HepG2 (cell line): ENCODE measurements at regions not wholly inside any gene's neighbourhood (a gene's known extent, or its start where the extent isn't known, plus 50 kb on each side); places are given as distances from the start of the nearest gene placed in this dataset.

Experiments
- ATAD3A ChIP-seq: sonication (generic); formaldehyde crosslinking; IDR thresholded peaks from 2 replicates; pipeline ENCODE4 v1.4.0; 2020; ENCODE audit warnings: missing genetic modification reagents
- EED ChIP-seq: sonication (generic); formaldehyde crosslinking; IDR thresholded peaks from 2 replicates; pipeline ENCODE4 v1.5.0; 2020; ENCODE audit warnings: mild to moderate bottlenecking, missing genetic modification reagents
- GTF3A ChIP-seq: sonication (generic); formaldehyde crosslinking; conservative IDR thresholded peaks from 2 replicates; pipeline ENCODE4 v1.4.0; 2020; ENCODE audit warnings: mild to moderate bottlenecking, missing genetic modification reagents
- HNRNPL ChIP-seq: fragments of 200-400 bp; formaldehyde crosslinking; IDR thresholded peaks from 2 replicates; pipeline ENCODE4 v1.6.1; 2017; ENCODE audit warnings: mild to moderate bottlenecking, low read depth, low read length
- KLF12 ChIP-seq: sonication (generic); formaldehyde crosslinking; IDR thresholded peaks from 2 replicates; pipeline ENCODE4 v1.4.0; 2020; ENCODE audit warnings: missing genetic modification reagents, borderline replicate concordance
- LCORL ChIP-seq, 2 experiments: fragments of 450-650 bp in 1 of 2; sonication (generic) in 1 of 2; formaldehyde crosslinking in 1 of 2; IDR thresholded peaks; 2 replicates each; pipeline versions ENCODE4 v1.5.0 to v1.6.1; 2017 to 2020; ENCODE audit warnings: antibody characterized with exemption in 1 of 2, missing genetic modification reagents in 1 of 2
- MIER3 ChIP-seq: IDR thresholded peaks from 2 replicates; pipeline ENCODE4 v1.6.1; 2016; ENCODE audit warnings: missing compliant biosample characterization, borderline replicate concordance
- NFYC ChIP-seq: IDR thresholded peaks from 2 replicates; pipeline ENCODE4 v1.6.1; 2016; ENCODE audit warnings: missing genetic modification reagents, missing compliant biosample characterization
- RFXAP ChIP-seq: sonication (generic); formaldehyde crosslinking; IDR thresholded peaks from 2 replicates; pipeline ENCODE4 v1.4.0; 2020; ENCODE audit warnings: missing genetic modification reagents, borderline replicate concordance
- SAFB2 ChIP-seq: sonication (generic); formaldehyde crosslinking; IDR thresholded peaks from 2 replicates; pipeline ENCODE4 v1.5.1; 2020; ENCODE audit warnings: missing genetic modification reagents, low read depth, mild to moderate bottlenecking, borderline replicate concordance
- SRSF9 ChIP-seq: fragments of 200-400 bp; formaldehyde crosslinking; IDR thresholded peaks from 2 replicates; pipeline ENCODE4 v1.6.1; 2018; ENCODE audit warnings: borderline replicate concordance, mild to moderate bottlenecking, low read depth, low read length; ENCODE audit not compliant: insufficient read depth, poor library complexity, severe bottlenecking
- TRIM24 ChIP-seq: sonication (generic); formaldehyde crosslinking; IDR thresholded peaks from 2 replicates; pipeline ENCODE4 v1.8.0; 2022; ENCODE audit warnings: mild to moderate bottlenecking, missing genetic modification reagents
- ZFY ChIP-seq: sonication (generic); formaldehyde crosslinking; IDR thresholded peaks from 2 replicates; pipeline ENCODE4 v1.4.0; 2020; ENCODE audit warnings: missing genetic modification reagents
- ZNF329 ChIP-seq: sonication (generic); formaldehyde crosslinking; IDR thresholded peaks from 2 replicates; pipeline ENCODE4 v1.9.0; 2021; ENCODE audit warnings: low read depth, mild to moderate bottlenecking, missing genetic modification reagents
- ZNF335 ChIP-seq: sonication (generic); formaldehyde crosslinking; IDR thresholded peaks from 2 replicates; pipeline ENCODE4 v1.4.0; 2020; ENCODE audit warnings: missing genetic modification reagents
- ZNF614 ChIP-seq: IDR thresholded peaks from 2 replicates; pipeline ENCODE4 v1.6.1; 2018; ENCODE audit warnings: missing biosample characterization, missing genetic modification reagents, inconsistent platforms, borderline replicate concordance
- ZNF678 ChIP-seq: sonication (generic); formaldehyde crosslinking; IDR thresholded peaks from 2 replicates; pipeline ENCODE4 v1.4.0; 2020; ENCODE audit warnings: mild to moderate bottlenecking, missing genetic modification reagents
- ZNF816 ChIP-seq: sonication (generic); formaldehyde crosslinking; IDR thresholded peaks from 2 replicates; pipeline ENCODE4 v1.8.0; 2022; ENCODE audit warnings: missing genetic modification reagents, mild to moderate bottlenecking, borderline replicate concordance
- ZSCAN30 ChIP-seq: sonication (generic); formaldehyde crosslinking; IDR thresholded peaks from 2 replicates; pipeline ENCODE4 v1.5.0; 2020; ENCODE audit warnings: mild to moderate bottlenecking, missing genetic modification reagents
- TF ChIP-seq, protein P1 (sequence below): sonication (generic); formaldehyde crosslinking; IDR thresholded peaks from 2 replicates; pipeline ENCODE4 v1.4.0; 2020; ENCODE audit warnings: missing genetic modification reagents, borderline replicate concordance
- TF ChIP-seq, protein P2 (sequence below): sonication (generic); formaldehyde crosslinking; IDR thresholded peaks from 2 replicates; pipeline ENCODE4 v1.4.0; 2020; ENCODE audit warnings: missing genetic modification reagents, borderline replicate concordance

DNA sequence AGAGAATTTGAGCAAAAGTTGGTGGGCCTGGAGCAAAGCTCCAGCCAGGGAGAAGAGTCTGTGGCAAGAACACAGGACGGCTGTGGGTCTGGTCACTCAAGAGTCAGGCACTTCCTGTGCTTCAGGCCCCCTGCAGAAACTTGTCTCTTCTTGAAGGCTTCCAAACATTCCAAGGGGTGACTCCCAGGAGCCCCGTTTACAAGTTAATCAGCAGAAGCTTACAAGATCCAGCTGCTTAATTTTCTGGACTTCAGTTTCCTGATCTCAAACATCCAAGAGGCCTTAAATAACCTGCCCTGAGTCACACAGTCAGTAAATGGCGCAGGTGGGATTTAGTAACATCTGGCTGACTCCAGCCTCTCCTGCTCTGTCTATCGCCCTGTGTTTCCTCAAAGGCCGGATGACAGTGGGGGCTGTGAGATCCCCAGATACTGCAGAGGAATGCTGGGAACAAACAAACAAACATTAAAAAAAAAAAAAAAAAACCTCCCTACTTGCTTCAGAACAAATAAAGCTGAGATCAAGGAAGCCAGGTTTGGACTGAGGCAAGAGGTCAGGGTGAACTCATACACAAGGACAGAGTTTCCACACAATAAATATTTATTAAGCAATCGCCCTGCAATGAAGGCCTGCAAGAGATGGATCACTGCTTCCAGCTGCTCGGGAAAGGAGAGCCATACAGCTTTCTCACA, 175.4 kb upstream of the RFC3 start (continued):
- no peak for TF ChIP-seq ZNF335
- TF ChIP-seq, protein P1, sequence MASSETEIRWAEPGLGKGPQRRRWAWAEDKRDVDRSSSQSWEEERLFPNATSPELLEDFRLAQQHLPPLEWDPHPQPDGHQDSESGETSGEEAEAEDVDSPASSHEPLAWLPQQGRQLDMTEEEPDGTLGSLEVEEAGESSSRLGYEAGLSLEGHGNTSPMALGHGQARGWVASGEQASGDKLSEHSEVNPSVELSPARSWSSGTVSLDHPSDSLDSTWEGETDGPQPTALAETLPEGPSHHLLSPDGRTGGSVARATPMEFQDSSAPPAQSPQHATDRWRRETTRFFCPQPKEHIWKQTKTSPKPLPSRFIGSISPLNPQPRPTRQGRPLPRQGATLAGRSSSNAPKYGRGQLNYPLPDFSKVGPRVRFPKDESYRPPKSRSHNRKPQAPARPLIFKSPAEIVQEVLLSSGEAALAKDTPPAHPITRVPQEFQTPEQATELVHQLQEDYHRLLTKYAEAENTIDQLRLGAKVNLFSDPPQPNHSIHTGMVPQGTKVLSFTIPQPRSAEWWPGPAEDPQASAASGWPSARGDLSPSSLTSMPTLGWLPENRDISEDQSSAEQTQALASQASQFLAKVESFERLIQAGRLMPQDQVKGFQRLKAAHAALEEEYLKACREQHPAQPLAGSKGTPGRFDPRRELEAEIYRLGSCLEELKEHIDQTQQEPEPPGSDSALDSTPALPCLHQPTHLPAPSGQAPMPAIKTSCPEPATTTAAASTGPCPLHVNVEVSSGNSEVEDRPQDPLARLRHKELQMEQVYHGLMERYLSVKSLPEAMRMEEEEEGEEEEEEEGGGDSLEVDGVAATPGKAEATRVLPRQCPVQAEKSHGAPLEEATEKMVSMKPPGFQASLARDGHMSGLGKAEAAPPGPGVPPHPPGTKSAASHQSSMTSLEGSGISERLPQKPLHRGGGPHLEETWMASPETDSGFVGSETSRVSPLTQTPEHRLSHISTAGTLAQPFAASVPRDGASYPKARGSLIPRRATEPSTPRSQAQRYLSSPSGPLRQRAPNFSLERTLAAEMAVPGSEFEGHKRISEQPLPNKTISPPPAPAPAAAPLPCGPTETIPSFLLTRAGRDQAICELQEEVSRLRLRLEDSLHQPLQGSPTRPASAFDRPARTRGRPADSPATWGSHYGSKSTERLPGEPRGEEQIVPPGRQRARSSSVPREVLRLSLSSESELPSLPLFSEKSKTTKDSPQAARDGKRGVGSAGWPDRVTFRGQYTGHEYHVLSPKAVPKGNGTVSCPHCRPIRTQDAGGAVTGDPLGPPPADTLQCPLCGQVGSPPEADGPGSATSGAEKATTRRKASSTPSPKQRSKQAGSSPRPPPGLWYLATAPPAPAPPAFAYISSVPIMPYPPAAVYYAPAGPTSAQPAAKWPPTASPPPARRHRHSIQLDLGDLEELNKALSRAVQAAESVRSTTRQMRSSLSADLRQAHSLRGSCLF (CRISPR knock-in tag): no peak
- TF ChIP-seq SAFB2 (CRISPR knock-in tag): peak; percentile 13; the same call in 1 of the 2 replicates
- TF ChIP-seq ZNF614: peak; percentile 66; the same call in 1 of the 2 replicates
- TF ChIP-seq RFXAP (CRISPR knock-in tag): no peak
- peak; percentile 40 for TF ChIP-seq ZFY (CRISPR knock-in tag)
- TF ChIP-seq, protein P2, sequence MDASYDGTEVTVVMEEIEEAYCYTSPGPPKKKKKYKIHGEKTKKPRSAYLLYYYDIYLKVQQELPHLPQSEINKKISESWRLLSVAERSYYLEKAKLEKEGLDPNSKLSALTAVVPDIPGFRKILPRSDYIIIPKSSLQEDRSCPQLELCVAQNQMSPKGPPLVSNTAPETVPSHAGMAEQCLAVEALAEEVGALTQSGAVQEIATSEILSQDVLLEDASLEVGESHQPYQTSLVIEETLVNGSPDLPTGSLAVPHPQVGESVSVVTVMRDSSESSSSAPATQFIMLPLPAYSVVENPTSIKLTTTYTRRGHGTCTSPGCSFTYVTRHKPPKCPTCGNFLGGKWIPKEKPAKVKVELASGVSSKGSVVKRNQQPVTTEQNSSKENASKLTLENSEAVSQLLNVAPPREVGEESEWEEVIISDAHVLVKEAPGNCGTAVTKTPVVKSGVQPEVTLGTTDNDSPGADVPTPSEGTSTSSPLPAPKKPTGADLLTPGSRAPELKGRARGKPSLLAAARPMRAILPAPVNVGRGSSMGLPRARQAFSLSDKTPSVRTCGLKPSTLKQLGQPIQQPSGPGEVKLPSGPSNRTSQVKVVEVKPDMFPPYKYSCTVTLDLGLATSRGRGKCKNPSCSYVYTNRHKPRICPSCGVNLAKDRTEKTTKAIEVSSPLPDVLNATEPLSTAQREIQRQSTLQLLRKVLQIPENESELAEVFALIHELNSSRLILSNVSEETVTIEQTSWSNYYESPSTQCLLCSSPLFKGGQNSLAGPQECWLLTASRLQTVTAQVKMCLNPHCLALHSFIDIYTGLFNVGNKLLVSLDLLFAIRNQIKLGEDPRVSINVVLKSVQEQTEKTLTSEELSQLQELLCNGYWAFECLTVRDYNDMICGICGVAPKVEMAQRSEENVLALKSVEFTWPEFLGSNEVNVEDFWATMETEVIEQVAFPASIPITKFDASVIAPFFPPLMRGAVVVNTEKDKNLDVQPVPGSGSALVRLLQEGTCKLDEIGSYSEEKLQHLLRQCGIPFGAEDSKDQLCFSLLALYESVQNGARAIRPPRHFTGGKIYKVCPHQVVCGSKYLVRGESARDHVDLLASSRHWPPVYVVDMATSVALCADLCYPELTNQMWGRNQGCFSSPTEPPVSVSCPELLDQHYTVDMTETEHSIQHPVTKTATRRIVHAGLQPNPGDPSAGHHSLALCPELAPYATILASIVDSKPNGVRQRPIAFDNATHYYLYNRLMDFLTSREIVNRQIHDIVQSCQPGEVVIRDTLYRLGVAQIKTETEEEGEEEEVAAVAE: no peak
- no peak for TF ChIP-seq ZNF329 (CRISPR knock-in tag)
- TF ChIP-seq ZNF678: no peak
- TF ChIP-seq LCORL (IDR thresholded peaks at IDR 0.05): peak; percentile 15; the same call in 1 of the 2 replicates
- peak; percentile 79 for TF ChIP-seq LCORL (CRISPR knock-in tag; IDR thresholded peaks at IDR 0.05)
- TF ChIP-seq NFYC (CRISPR knock-in tag): no peak
- TF ChIP-seq EED (CRISPR knock-in tag): no peak
- no peak; the same call in 1 of the 2 replicates for TF ChIP-seq ZNF816
- no peak for TF ChIP-seq HNRNPL
- no peak for TF ChIP-seq GTF3A (CRISPR knock-in tag)
- no peak for TF ChIP-seq ZSCAN30 (CRISPR knock-in tag)
- no peak for TF ChIP-seq SRSF9
- TF ChIP-seq ATAD3A: no peak
- TF ChIP-seq KLF12 (CRISPR knock-in tag): no peak
- 0 out of 2 replicates have a peak, but pooled peaks have one; percentile 41 for TF ChIP-seq TRIM24 (CRISPR knock-in tag)
- peak; percentile 87 for TF ChIP-seq MIER3 (CRISPR knock-in tag)
